ENCODE measurements at regions not wholly inside any gene's neighbourhood (a gene's known extent, or its start where the extent isn't known, plus 50 kb on each side); places are given as distances from the start of the nearest gene placed in this dataset.

DNA sequence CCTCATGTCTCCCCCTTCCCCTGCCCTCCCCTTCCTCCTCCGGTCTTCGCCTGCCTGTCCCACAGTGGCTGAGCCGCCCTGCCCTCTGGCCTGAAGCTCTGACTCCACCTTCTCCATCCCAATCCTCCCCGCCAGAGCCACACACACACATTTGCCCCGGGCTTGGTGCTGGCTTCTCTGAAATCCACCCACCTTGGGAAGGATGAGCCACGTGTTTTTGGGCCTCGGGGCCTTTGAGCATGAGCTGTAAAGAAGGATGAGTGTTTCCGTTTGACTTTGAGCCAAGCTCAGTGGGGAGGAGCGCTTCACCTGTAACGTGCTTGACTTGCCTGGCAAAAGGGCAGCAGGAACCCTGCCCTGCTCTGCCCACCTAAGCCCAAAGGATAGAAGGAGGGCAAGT is 295.1 kb downstream of the SIPA1L2 start:
- TF ChIP-seq, protein P1, sequence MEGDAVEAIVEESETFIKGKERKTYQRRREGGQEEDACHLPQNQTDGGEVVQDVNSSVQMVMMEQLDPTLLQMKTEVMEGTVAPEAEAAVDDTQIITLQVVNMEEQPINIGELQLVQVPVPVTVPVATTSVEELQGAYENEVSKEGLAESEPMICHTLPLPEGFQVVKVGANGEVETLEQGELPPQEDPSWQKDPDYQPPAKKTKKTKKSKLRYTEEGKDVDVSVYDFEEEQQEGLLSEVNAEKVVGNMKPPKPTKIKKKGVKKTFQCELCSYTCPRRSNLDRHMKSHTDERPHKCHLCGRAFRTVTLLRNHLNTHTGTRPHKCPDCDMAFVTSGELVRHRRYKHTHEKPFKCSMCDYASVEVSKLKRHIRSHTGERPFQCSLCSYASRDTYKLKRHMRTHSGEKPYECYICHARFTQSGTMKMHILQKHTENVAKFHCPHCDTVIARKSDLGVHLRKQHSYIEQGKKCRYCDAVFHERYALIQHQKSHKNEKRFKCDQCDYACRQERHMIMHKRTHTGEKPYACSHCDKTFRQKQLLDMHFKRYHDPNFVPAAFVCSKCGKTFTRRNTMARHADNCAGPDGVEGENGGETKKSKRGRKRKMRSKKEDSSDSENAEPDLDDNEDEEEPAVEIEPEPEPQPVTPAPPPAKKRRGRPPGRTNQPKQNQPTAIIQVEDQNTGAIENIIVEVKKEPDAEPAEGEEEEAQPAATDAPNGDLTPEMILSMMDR (IDR thresholded peaks at IDR 0.05), result no peak
- TF ChIP-seq POLR2AphosphoS5 (IDR thresholded peaks at IDR 0.05; ENCODE audit: low read depth, low read length) (no peak), SIN3A (IDR thresholded peaks at IDR 0.05; ENCODE audit: borderline replicate concordance, insufficient read depth, low read depth, low read length) (no peak)
- TF ChIP-seq, protein P2, sequence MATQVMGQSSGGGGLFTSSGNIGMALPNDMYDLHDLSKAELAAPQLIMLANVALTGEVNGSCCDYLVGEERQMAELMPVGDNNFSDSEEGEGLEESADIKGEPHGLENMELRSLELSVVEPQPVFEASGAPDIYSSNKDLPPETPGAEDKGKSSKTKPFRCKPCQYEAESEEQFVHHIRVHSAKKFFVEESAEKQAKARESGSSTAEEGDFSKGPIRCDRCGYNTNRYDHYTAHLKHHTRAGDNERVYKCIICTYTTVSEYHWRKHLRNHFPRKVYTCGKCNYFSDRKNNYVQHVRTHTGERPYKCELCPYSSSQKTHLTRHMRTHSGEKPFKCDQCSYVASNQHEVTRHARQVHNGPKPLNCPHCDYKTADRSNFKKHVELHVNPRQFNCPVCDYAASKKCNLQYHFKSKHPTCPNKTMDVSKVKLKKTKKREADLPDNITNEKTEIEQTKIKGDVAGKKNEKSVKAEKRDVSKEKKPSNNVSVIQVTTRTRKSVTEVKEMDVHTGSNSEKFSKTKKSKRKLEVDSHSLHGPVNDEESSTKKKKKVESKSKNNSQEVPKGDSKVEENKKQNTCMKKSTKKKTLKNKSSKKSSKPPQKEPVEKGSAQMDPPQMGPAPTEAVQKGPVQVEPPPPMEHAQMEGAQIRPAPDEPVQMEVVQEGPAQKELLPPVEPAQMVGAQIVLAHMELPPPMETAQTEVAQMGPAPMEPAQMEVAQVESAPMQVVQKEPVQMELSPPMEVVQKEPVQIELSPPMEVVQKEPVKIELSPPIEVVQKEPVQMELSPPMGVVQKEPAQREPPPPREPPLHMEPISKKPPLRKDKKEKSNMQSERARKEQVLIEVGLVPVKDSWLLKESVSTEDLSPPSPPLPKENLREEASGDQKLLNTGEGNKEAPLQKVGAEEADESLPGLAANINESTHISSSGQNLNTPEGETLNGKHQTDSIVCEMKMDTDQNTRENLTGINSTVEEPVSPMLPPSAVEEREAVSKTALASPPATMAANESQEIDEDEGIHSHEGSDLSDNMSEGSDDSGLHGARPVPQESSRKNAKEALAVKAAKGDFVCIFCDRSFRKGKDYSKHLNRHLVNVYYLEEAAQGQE (IDR thresholded peaks at IDR 0.05; ENCODE audit: insufficient read depth in 1 of 2, low read depth in 2 of 2, low read length in 1 of 2), result no peak
